NT2/D1 (cell line): ENCODE measurements at regions not wholly inside any gene's neighbourhood (a gene's known extent, or its start where the extent isn't known, plus 50 kb on each side); places are given as distances from the start of the nearest gene placed in this dataset.

Experiments
- DNase-seq: peaks from one replicate; pipeline ENCODE4 v3.0.0-alpha.2; 2011; ENCODE audit warnings: low read depth, low spot score
- H3K27me3 ChIP-seq: 2 replicates; pipeline ENCODE4 v1.6.0; 2011; ENCODE audit warnings: mild to moderate bottlenecking; ENCODE audit not compliant: insufficient read length, insufficient read depth
- H3K36me3 ChIP-seq: 2 replicates; pipeline ENCODE4 v1.6.1; 2011; ENCODE audit warnings: mild to moderate bottlenecking, low read length, mixed read lengths; ENCODE audit not compliant: insufficient read depth, insufficient read length
- H3K4me1 ChIP-seq: 2 replicates; pipeline ENCODE4 v1.5.1; 2011; ENCODE audit not compliant: insufficient read depth, insufficient read length
- H3K4me3 ChIP-seq: 2 replicates; pipeline ENCODE4 v1.5.1; 2011; ENCODE audit warnings: low read depth; ENCODE audit not compliant: insufficient read length
- H3K9ac ChIP-seq: 2 replicates; pipeline ENCODE4 v1.6.0; 2011; ENCODE audit warnings: low read depth; ENCODE audit not compliant: insufficient read length
- H3K9me3 ChIP-seq: 2 replicates; pipeline ENCODE4 v1.5.1; 2011; ENCODE audit warnings: mild to moderate bottlenecking, low read length; ENCODE audit not compliant: insufficient read depth
- SUZ12 ChIP-seq: IDR thresholded peaks from 2 replicates; pipeline ENCODE4 v1.6.1; 2011; ENCODE audit not compliant: insufficient read length, insufficient read depth; ENCODE audit errors: extremely low read depth
- YY1 ChIP-seq: IDR thresholded peaks from 2 replicates; pipeline ENCODE4 v1.6.1; 2011; ENCODE audit not compliant: insufficient read length, insufficient read depth
- ZNF274 ChIP-seq: IDR thresholded peaks from 2 replicates; pipeline ENCODE4 v1.6.1; 2011; ENCODE audit warnings: mild to moderate bottlenecking, low read depth, low read length

- Histone ChIP-seq H3K9me3 (no peaks in the 10 kb centered on the region), H3K9ac (no peak overlapping the region), H3K36me3 (no peaks in the 10 kb centered on the region), H3K4me1 (no peaks in the 10 kb centered on the region), H3K4me3 (no peak overlapping the region), H3K27me3 (no peaks in the 10 kb centered on the region)
- DNase-seq, result no peak
- no peak for TF ChIP-seq ZNF274
- TF ChIP-seq YY1, result no peak
- no peak for TF ChIP-seq SUZ12
Measured at GRCh38 chr2:211127501-211127900, 571.1 kb downstream of the CPS1 start.

GRCh38 chr2:211128287-211128686, 571.9 kb downstream of the CPS1 start:
- no peak overlapping the region for H3K9ac ChIP-seq
- no peak overlapping the region for H3K4me3 ChIP-seq
- no peaks in the 10 kb centered on the region for H3K27me3 ChIP-seq
- no peaks in the 10 kb centered on the region for H3K36me3 ChIP-seq
- H3K9me3 ChIP-seq, result no peaks in the 10 kb centered on the region
- no peak for DNase-seq
- TF ChIP-seq ZNF274, result no peak
- TF ChIP-seq YY1, result no peak
- no peak for TF ChIP-seq SUZ12
- H3K4me1 ChIP-seq, result no peaks in the 10 kb centered on the region

DNA sequence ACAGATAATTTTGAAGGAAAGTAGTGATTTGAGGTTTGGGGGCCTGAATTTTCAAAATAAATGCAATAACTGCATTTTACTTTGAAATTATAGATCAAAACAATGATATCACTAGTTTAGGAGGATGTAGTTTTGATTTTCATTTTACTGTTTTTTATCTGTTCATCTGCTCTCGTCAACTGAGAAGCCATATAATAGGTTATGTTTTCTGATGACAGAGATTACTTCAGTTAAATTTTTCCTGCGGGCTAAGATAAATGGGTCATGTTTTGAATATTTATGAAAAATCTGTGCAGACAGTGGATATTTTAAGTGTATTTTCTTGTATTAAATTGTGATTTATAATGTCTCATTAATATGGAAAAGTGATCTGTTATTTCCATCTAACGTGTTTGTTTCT, 573.4 kb downstream of the CPS1 start:
- Histone ChIP-seq H3K9me3 (no peaks in the 10 kb centered on the region), H3K4me3 (no peak overlapping the region), H3K36me3 (no peaks in the 10 kb centered on the region), H3K27me3 (no peaks in the 10 kb centered on the region), H3K9ac (no peak overlapping the region), H3K4me1 (no peaks in the 10 kb centered on the region)
- no peak for DNase-seq
- no peak for TF ChIP-seq ZNF274

- Histone ChIP-seq H3K4me1 (no peaks in the 10 kb centered on the region), H3K4me3 (no peak overlapping the region), H3K9ac (no peak overlapping the region), H3K27me3 (no peaks in the 10 kb centered on the region), H3K9me3 (peaks cover 6% of the 10 kb centered on the region), H3K36me3 (no peaks in the 10 kb centered on the region)
- no peak for DNase-seq
- TF ChIP-seq ZNF274 (no peak), YY1 (no peak), SUZ12 (no peak)
Measured at GRCh38 chr2:211132046-211132445, 575.6 kb downstream of the CPS1 start.

DNA sequence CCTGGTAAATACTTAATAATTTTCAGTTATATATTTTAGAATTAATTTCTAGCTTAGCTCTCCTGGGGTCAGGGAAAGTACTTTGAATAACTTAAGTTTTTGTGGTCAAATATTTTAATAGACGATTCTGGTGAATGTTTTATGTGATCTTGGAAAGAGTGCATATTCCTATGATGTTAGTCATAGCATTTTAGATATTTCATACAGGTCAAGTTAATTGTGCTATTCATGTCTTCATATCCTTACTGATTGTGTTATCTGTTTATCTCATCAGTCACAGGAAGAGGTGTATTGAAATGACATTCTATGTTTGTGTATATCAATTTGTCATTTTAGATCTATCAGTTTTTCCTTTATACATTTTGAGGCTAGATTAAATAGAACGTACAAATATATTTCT, 576.2 kb downstream of the CPS1 start:
- TF ChIP-seq SUZ12, result no peak
- no peak for TF ChIP-seq ZNF274
- TF ChIP-seq YY1, result no peak
- no peak for DNase-seq
- no peaks in the 10 kb centered on the region for H3K27me3 ChIP-seq
- H3K36me3 ChIP-seq, result no peaks in the 10 kb centered on the region
- peaks cover 6% of the 10 kb centered on the region for H3K9me3 ChIP-seq
- no peak overlapping the region for H3K4me3 ChIP-seq
- no peak overlapping the region for H3K9ac ChIP-seq
- no peaks in the 10 kb centered on the region for H3K4me1 ChIP-seq

- peaks cover 6% of the 10 kb centered on the region for H3K9me3 ChIP-seq
- TF ChIP-seq SUZ12 (no peak), YY1 (no peak), ZNF274 (no peak)
- H3K4me3 ChIP-seq, result no peak overlapping the region
- no peaks in the 10 kb centered on the region for H3K36me3 ChIP-seq
- H3K4me1 ChIP-seq, result no peaks in the 10 kb centered on the region
- H3K27me3 ChIP-seq, result no peaks in the 10 kb centered on the region
- H3K9ac ChIP-seq, result no peak overlapping the region
- DNase-seq, result no peak
Measured at GRCh38 chr2:211133766-211134165, 577.4 kb downstream of the CPS1 start.

DNA sequence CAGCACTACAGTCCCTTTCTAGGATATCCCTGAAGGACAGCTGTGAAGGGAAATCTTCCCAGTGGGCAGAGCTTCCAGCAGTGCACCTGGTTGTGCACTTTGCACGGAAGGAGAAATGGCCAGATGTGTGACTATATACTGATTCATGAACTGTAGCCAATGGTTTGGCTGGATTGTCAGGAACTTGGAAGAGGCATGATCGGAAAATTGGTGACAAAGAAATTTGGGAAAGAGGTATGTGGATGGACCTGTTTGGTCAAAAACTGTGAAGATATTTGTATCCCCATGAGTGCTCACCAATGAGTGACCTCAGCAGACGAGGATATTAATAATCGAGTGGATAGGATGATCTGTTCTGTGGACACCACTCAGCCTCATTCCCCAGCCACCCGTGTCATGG, 582.2 kb downstream of the CPS1 start:
- Histone ChIP-seq H3K4me1 (no peaks in the 10 kb centered on the region), H3K9ac (no peak overlapping the region), H3K27me3 (no peaks in the 10 kb centered on the region), H3K4me3 (no peak overlapping the region), H3K9me3 (peaks cover 6% of the 10 kb centered on the region), H3K36me3 (no peaks in the 10 kb centered on the region)
- DNase-seq, result no peak
- no peak for TF ChIP-seq YY1
- TF ChIP-seq ZNF274, result no peak
- TF ChIP-seq SUZ12, result no peak

DNA sequence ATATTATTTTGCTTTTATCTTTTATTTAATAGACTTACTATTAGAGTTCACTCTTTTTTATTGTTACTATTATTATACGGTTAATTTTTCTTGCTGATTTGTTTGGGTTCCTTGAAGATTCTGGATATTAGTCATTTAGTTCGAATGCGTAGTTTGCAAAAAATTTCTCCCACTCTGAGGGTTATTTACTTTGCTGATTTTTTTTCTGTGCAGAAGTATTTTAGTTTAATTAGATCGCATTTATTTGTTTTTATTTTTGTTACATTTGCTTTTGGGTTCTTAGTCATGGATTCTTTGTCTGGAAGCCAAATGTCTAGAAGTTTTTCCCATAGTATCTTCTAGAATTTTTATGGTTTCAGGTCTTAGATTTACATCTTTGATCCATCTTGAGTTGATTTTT, 585.2 kb downstream of the CPS1 start:
- Histone ChIP-seq H3K4me1 (no peaks in the 10 kb centered on the region), H3K9me3 (peaks cover 8% of the 10 kb centered on the region; the same call in 1 of the 2 replicates), H3K36me3 (no peaks in the 10 kb centered on the region), H3K27me3 (no peaks in the 10 kb centered on the region), H3K9ac (no peak overlapping the region), H3K4me3 (no peak overlapping the region)
- TF ChIP-seq YY1, result no peak
- TF ChIP-seq SUZ12, result no peak
- TF ChIP-seq ZNF274, result no peak
- no peak for DNase-seq
